GM21717 (cell line): ENCODE measurements at regions not wholly inside any gene's neighbourhood (a gene's known extent, or its start where the extent isn't known, plus 50 kb on each side); places are given as distances from the start of the nearest gene placed in this dataset.
"Not testable (repeated sequence)": the region's sequence is repeated elsewhere in the genome, so short reads cannot be mapped to it uniquely, and the experiment has no call there.

Source experiments
- ATAC-seq: cut with Tn5 transposase; IDR thresholded peaks from one replicate; pipeline ENCODE4 v1.9.1; 2021; ENCODE audit warnings: mild to moderate bottlenecking, moderate library complexity; ENCODE audit not compliant: unreplicated experiment

GRCh38 chr10:64880546-64880945, 1359.3 kb downstream of the REEP3 start:
- ATAC-seq: no peak

- no peak for ATAC-seq
Measured at GRCh38 chr10:64881257-64881656, 1360.1 kb downstream of the REEP3 start.

- ATAC-seq: no peak
Measured at GRCh38 chr10:64896582-64896981, 1375.4 kb downstream of the REEP3 start.

- not testable (repeated sequence) for ATAC-seq
Measured at GRCh38 chr10:64906311-64906710, 1385.1 kb downstream of the REEP3 start.

DNA sequence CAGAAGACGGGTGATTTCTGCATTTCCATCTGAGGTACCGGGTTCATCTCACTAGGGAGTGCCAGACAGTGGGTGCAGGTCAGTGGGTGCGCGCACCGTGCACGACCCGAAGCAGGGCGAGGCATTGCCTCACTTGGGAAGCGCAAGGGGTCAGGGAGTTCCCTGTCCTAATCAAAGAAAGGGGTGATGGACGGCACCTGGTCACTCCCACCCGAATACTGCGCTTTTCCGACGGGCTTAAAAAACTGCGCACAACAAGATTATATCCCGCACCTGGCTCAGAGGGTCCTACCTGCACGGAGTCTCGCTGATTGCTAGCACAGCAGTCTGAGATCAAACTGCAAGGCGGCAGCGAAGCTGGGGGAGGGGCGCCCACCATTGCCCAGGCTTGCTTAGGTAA, 1403.1 kb downstream of the REEP3 start:
- not testable (repeated sequence) for ATAC-seq

DNA sequence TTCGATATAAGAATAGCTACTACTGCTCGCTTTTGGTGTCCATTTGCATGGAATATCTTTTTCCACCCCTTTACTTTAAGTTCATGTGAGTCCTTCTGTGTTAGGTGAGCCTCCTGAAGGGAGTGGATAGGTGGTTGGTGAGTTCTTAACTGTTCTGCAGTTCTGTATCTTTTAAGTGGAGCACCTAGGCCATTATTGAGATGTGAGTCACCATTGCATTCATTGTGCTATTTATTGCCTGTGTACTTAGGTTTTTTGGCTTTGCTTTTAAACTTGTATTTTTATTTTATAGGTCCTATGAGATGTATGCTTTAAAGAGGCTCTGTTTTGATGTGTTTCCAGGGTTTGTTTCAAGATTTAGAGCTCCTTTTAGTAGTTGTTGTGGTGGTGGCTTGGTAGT, 1430.8 kb downstream of the REEP3 start:
- no peak for ATAC-seq

- ATAC-seq: no peak
Measured at GRCh38 chr10:64956441-64956840, 1435.2 kb downstream of the REEP3 start.

DNA sequence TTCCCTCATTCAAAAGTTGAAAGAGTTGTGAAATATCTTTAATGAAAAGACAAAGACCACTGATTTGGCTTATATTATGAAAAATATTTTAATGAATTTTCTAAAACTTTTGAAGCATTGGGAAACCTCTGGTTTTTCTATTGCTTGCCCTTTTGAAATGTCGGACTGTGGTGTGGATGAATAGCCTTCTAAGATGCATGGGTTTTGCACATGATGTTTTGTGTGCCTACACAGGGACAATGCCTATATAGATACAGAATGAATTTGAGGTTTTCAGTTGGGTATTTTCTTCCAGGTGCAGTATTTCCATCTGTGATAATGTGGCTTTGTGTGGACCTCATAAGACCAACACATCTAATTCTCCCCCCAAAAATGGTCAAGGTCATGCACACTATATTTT, 1437.9 kb downstream of the REEP3 start:
- no peak for ATAC-seq

GRCh38 chr10:64959883-64960282, 1438.7 kb downstream of the REEP3 start:
- ATAC-seq: no peak

GRCh38 chr10:64973391-64973790, 1452.2 kb downstream of the REEP3 start:
- ATAC-seq: no peak

- no peak for ATAC-seq
Measured at GRCh38 chr10:64976150-64976549, 1454.9 kb downstream of the REEP3 start.

GRCh38 chr10:64977915-64978314, 1456.7 kb downstream of the REEP3 start:
- ATAC-seq: no peak

- ATAC-seq: no peak
Measured at GRCh38 chr10:64996886-64997285, 1475.7 kb downstream of the REEP3 start.

DNA sequence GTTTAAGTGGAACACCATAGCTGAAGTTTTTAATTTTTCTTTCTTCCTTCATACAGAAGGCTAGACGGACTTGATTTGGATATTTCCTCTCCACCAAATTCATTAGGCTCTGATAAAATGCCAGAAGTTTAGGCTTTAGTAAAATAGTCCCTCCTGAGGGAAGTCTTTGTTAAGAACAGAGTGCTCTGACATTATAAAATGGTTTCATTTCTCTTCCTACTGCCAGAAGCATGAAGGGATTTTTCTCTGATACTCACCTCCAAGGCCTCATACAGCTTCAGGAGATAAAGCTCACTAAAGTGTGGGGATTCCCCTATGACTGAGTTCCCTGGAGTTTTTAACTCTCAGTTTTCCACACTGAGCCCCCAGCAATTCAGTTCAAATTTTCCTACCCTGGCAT, 1489.6 kb downstream of the REEP3 start:
- no peak for ATAC-seq

- no peak for ATAC-seq
Measured at GRCh38 chr10:65017523-65017922, 1496.3 kb downstream of the REEP3 start.

- no peak for ATAC-seq
Measured at GRCh38 chr10:65024886-65025285, 1503.7 kb downstream of the REEP3 start.

- no peak for ATAC-seq
Measured at GRCh38 chr10:65030263-65030662, 1509.1 kb downstream of the REEP3 start.

GRCh38 chr10:65032867-65033769, 1511.9 kb downstream of the REEP3 start:
- no peak for ATAC-seq

- ATAC-seq: no peak
Measured at GRCh38 chr10:65033957-65034356, 1512.8 kb downstream of the REEP3 start.

DNA sequence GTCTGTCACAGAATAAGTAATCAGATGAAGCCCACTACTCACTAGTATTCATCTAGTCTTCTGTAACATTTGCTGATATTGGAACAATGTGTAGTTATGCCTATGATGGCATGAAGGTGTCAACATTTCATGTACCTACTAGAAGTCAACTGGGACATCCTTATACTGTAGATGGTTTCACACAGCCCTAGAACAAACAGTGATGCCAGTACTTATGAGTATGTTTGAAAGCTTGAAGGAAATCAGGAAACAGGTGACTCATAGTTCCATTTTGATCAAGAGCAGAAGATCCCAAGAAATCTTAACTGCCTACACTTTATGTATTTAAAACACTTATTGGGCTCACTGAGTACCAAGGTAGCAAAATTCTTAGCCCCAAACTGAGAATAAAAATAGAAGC, 1519.6 kb downstream of the REEP3 start:
- no peak for ATAC-seq

GRCh38 chr10:65041307-65041706, 1520.1 kb downstream of the REEP3 start:
- ATAC-seq: no peak

- ATAC-seq: no peak
Measured at GRCh38 chr10:65042496-65042895, 1521.3 kb downstream of the REEP3 start.

GRCh38 chr10:65046831-65047230, 1525.6 kb downstream of the REEP3 start:
- ATAC-seq: no peak
